IPS DF 19.7 (cell line): ENCODE measurements at regions not wholly inside any gene's neighbourhood (a gene's known extent, or its start where the extent isn't known, plus 50 kb on each side); places are given as distances from the start of the nearest gene placed in this dataset.
A peak's percentile ranks its signal among the peaks of the same experiment; 100 is the strongest.
"Not testable (repeated sequence)": the region's sequence is repeated elsewhere in the genome, so short reads cannot be mapped to it uniquely, and the experiment has no call there.

Experiments
- DNase-seq: peaks from one replicate; pipeline ENCODE4 v3.0.0-alpha.2; 2013; ENCODE audit warnings: low read depth, low spot score

DNA sequence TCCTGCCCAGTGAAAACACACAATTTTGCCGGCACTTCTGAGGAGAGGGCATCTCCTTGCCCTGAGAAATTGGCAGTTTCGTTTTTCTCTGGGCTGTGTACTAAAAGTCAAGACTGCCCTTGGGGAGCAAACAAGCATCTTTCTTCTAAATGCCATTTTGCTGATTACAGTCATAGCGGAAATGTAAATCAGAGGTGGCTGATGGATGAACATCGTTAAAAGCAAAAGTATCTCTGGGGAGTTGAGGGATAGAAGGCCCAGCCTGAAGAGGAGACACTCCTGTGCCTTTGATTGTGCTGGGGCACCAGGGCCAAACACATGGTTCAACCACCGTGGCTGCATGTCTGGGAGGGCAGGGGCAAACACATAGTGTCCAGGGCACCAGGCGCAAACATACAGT, 49.8 kb downstream of the ABCC12 start:
- no peak for DNase-seq

DNA sequence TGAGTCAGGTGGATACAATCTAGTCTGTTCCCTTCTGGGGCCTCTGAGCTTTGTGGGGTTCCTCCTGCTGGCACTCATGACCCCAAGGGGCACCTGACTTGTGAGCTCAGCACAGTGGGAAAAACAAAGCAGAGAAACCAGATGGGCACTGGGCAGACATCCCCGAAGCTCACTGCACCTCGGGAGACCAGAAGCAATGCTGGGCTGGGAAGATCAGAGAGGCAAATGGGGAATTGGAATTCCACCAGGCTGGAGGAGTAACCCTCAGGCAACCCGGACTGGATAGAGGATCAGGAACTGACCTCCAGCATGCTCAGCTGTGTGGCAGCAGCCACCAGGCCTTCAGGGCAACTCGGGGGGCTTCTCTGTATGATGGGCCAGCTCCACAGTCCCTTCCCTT, 50.3 kb downstream of the ABCC12 start:
- DNase-seq = no peak

DNA sequence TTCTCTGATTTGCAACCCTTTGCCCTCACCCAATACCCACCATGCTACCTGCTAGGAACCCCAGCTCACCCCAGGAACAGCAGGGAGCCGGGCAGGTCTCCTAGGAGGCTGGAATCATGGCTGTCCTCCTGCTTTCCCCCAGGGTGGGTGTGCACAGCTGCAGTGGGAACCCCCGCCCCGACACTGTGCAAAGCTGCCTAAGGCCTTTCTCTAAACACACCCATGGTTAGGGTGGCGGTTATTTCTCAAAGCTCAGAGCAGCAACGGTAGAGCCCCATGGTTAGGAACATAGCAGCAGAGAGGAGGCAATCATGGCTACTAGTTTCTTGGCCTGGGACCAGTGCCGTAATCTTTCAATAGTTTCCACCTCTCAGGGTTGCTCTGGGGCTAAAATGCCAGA, 52.2 kb downstream of the ABCC12 start:
- no peak for DNase-seq

- no peak for DNase-seq
Measured at GRCh38 chr16:48102083-48103008, 53.4 kb downstream of the ABCC12 start.

GRCh38 chr16:48101069-48101674, 54.6 kb downstream of the ABCC12 start:
- DNase-seq = no peak

- peak; percentile 48 for DNase-seq
Measured at GRCh38 chr16:48099455-48099854, 56.3 kb downstream of the ABCC12 start.

DNA sequence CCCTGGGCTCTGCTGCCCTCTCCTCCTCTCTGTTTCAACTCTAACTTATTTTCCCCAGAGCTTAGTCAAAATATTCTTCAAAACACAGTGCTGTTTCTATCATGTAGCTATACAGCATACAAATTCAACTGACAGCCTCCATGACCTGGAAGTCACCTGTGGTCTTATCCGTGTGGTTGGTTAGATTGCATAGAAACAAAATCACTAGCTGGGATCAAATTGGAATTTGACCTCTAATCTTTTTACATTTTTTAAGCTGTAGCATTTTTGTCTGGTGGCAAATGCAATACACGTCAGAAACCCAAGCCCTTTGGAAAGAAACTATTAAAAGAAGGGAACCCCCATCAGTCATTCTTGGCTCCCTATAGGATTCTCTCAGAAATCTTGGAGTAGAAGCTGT, 57.3 kb downstream of the ABCC12 start:
- no peak for DNase-seq

- DNase-seq = no peak
Measured at GRCh38 chr16:48091117-48091516, 64.7 kb downstream of the ABCC12 start.

- DNase-seq = no peak
Measured at GRCh38 chr16:48089053-48089792, 66.6 kb downstream of the ABCC12 start.

DNA sequence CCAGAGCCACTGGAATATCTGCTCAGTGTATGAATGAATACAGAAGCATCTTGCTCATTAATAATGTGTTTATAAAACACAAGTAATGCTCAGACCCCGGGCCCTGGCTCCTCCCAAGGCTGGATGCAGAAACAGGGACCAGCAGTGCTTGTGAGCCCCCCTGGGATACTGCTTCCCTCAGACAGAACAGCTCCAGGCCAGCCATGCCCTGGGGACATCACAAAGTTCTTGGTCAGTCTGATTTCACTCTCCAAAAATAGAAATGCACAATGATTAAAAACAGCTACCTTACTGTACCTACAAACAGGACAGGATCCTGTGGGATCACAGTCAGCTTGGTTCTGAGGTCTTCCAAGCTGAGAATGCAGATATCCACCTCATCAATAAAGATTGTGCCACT, 68.2 kb downstream of the ABCC12 start:
- DNase-seq = no peak

DNA sequence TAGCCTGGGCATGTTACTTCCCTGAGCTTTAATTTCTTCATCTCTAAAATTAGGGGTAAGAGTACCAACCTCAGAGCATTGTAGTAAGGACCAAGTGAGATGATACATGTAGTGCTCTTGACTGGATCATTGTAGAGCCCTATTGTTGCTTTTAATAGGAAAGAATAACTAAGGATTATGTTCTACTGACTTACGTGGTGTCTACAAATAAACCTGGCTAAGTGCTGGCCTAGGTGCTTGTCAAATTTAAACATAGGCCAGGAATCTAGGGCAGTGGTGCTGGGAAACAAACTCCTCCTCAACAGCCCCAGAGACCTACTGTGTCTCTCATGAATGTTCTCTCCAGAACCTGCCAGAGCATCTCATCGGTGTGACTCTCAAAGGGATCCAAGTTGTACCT, 69.4 kb downstream of the ABCC12 start:
- DNase-seq = no peak

GRCh38 chr16:48085729-48086128, 70.1 kb downstream of the ABCC12 start:
- no peak for DNase-seq

DNA sequence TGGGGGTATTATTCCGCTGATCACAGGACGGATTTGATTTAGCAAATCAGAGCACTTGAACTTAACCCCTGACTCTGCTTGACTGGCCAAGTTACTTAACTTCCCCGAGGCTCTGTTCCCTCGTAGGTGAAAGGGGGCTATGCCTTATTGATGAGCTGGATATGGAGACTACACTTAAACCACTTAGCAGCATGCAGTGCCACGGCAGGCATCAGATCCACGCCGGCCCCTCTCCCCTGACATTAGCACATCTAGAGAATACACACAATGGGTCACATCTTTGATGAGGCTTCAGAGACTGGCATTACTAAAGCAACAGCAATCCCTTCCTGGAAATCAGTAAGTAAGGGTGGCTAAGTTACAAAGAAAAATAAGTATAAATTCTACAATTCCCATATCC, 71.0 kb downstream of the ABCC12 start:
- no peak for DNase-seq

DNA sequence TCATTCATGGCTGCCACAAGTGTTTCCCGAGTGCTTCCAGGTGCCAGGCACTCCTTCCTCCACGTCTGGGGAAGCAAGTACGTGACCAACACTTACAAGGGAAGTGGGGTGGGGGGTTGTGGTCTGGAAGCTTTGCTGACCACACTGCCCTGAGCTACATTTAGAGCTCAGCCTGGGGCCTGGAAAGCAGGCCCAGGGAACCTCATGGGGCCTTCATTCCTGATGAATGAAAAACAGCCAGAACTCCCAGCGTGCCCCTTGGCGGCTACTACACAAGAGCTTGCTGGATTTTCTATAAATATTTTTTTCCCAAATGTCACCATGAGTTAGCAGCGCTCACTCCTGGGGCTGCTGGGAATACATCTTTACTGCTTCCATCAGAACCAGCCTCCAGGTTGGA, 73.3 kb downstream of the ABCC12 start:
- no peak for DNase-seq

DNA sequence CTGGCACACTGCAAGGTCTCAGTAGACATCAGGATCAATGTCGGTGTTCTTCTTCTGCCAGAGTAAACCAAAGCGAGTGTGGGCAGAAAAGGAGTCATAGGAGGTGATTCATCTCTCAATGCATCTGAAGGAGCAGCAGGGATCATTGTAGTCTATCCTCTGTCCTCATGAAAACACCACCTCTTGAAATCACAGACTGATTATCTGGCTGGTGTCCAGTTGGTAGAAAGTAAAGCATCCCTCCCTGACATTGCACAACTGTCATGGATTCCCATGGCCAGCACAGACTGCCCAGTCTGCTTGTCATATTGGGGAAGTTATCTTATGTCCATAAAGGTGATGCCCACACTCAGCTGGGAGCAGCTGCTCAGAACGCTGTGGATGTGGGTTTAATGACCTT, 74.1 kb downstream of the ABCC12 start:
- DNase-seq = no peak

DNA sequence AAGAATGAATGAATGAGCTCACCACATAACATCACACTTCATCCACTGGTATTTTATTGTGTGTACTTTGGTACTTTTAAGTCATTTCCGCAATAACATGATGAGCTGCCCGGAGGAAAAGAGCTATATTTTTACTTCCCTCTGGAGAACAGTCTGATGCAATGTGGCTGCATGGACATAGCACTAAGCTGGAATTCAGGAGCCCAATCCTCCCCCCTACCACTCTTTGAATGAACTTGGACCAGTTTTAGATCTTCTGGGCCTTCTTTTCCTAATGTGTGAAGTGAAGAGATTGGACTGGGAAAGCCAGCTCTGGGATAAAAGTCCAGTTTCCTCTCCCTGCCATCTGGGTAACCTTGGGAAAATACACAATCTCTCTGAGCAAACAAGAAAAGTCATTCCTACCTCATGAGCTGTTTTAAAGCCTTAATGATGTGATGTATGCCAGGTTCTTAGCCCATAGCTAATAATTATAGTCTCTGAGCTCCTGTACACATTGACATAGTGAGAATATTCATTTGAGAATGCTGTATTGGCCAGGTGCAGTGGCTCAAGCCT, 79.3 kb downstream of the ABCC12 start:
- no peak for DNase-seq

DNA sequence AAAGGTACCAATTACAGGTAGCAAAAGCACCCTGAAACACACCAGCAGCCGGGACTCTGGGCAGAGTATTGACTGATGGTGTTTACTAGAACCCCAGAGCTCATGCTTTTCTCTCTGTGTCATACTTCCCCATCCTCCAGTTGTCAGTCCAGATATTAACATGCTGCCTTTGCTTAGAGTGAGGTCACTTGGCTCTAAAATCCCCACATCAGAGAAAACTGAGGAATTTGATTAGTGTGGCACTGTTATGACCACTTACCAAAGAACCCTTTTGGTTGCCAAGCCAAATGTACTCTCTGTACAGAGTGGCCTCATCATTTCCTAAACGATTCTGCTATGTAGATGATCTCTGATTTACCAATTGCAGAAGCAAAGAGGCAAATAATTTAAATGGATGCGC, 80.4 kb downstream of the ABCC12 start:
- DNase-seq = no peak

GRCh38 chr16:48067388-48067787, 88.4 kb downstream of the ABCC12 start:
- DNase-seq = no peak

GRCh38 chr16:48064971-48065370, 90.8 kb downstream of the ABCC12 start:
- DNase-seq = no peak

- no peak for DNase-seq
Measured at GRCh38 chr16:48062681-48063080, 93.1 kb downstream of the ABCC12 start.

- no peak for DNase-seq
Measured at GRCh38 chr16:48059936-48060335, 95.9 kb downstream of the ABCC12 start.

DNA sequence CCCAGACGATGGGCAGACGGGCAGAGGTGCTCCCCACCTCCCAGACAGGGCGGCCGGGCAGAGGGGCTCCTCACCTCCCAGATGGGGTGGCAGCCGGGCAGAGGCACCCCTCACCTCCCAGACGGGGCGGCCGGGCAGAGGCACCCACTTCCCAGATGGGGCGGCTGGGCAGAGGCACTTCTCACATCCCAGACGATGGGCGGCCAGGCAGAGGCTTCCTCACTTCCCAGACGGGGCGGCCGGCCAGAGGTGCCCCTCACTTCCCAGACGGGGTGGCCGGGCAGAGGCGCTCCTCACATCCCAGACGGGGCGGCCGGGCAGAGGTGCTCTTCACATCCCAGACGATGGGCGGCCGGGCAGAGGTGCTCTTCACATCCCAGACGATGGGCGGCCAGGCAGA, 96.6 kb downstream of the ABCC12 start:
- DNase-seq = not testable (repeated sequence)
